HEK293 (cell line): ENCODE measurements at regions not wholly inside any gene's neighbourhood (a gene's known extent, or its start where the extent isn't known, plus 50 kb on each side); places are given as distances from the start of the nearest gene placed in this dataset.

Experiments used
- CTCF ChIA-PET: fragments of 350-600 bp; formaldehyde crosslinking; extraction: SDS; loops from one replicate; lab custom pipeline; 2021; ENCODE audit warnings: antibody characterized with exemption; lab: Yijun Ruan, JAX
- POLR2A ChIA-PET: fragments of 300-600 bp; formaldehyde crosslinking; extraction: SDS; loops from one replicate; lab custom pipeline; 2020; ENCODE audit warnings: antibody characterized with exemption, inconsistent platforms; lab: Yijun Ruan, JAX
- H3K27ac ChIP-seq: fragments of 200-500 bp; sonication (Bioruptor generic); 2 replicates; pipeline ENCODE4 v1.5.1; 2014; ENCODE audit warnings: low read depth, low read length, control low read depth, inconsistent platforms; ENCODE audit errors: extremely low read depth
- H3K36me3 ChIP-seq, 2 experiments: fragments of 200-500 bp in 1 of 2; sonication (Bioruptor generic) in 1 of 2; 1 replicate in 1 of 2; 2 replicates in 1 of 2; pipeline ENCODE4 v1.5.1; 2014 to 2017; ENCODE audit warnings: inconsistent platforms in 2 of 2, low read length in 2 of 2; ENCODE audit not compliant: control insufficient read depth in 2 of 2, insufficient read depth in 1 of 2
- H3K4me1 ChIP-seq: fragments of 200-500 bp; sonication (Bioruptor generic); 2 replicates; pipeline ENCODE4 v1.5.1; 2014; ENCODE audit warnings: mild to moderate bottlenecking, low read length, inconsistent platforms; ENCODE audit not compliant: control insufficient read depth, insufficient read depth
- H3K4me3 ChIP-seq: 2 replicates; pipeline ENCODE4 v1.5.1; 2011; ENCODE audit warnings: low read depth, mild to moderate bottlenecking, control low read depth, low read length, moderate library complexity
- H3K9me3 ChIP-seq: fragments of 200-500 bp; sonication (Bioruptor generic); 2 replicates; pipeline ENCODE4 v1.5.1; 2014; ENCODE audit warnings: low read depth, low read length, inconsistent platforms; ENCODE audit not compliant: control insufficient read depth, insufficient read depth
- BCL11A ChIP-seq: fragments of 450-650 bp; formaldehyde crosslinking; IDR thresholded peaks from 2 replicates; pipeline ENCODE4 v1.5.1; 2016; ENCODE audit warnings: low read depth, missing biosample characterization, missing genetic modification characterization
- PRDM6 ChIP-seq: fragments of 450-650 bp; formaldehyde crosslinking; IDR thresholded peaks from 2 replicates; pipeline ENCODE4 v1.5.1; 2017; ENCODE audit warnings: missing biosample characterization, missing genetic modification characterization
- SALL2 ChIP-seq: fragments of 450-650 bp; formaldehyde crosslinking; IDR thresholded peaks from 2 replicates; pipeline ENCODE4 v1.5.0; 2017; ENCODE audit warnings: missing biosample characterization, mild to moderate bottlenecking, missing genetic modification characterization, borderline replicate concordance
- TCF7L2 ChIP-seq: IDR thresholded peaks from 2 replicates; pipeline ENCODE4 v1.6.1; 2011; ENCODE audit warnings: low read depth, mild to moderate bottlenecking, inconsistent platforms, low read length, moderate library complexity, borderline replicate concordance
- WT1 ChIP-seq: fragments of 450-650 bp; formaldehyde crosslinking; IDR thresholded peaks from 2 replicates; pipeline ENCODE4 v1.5.1; 2016; ENCODE audit warnings: missing biosample characterization, missing genetic modification characterization
- ZBTB26 ChIP-seq: fragments of 450-650 bp; formaldehyde crosslinking; optimal IDR thresholded peaks from 2 replicates; pipeline ENCODE3; 2016; ENCODE audit warnings: missing biosample characterization, mild to moderate bottlenecking, missing genetic modification characterization
- ZFP69B ChIP-seq: fragments of 450-650 bp; formaldehyde crosslinking; IDR thresholded peaks from 2 replicates; pipeline ENCODE4 v1.5.1; 2016; ENCODE audit warnings: missing biosample characterization, missing genetic modification characterization
- ZNF10 ChIP-seq: fragments of 450-650 bp; formaldehyde crosslinking; IDR thresholded peaks from 2 replicates; pipeline ENCODE4 v1.5.1; 2017; ENCODE audit warnings: missing biosample characterization, missing genetic modification characterization
- ZNF148 ChIP-seq: fragments of 450-650 bp; formaldehyde crosslinking; IDR thresholded peaks from 2 replicates; pipeline ENCODE4 v1.5.0; 2017; ENCODE audit warnings: missing biosample characterization, missing genetic modification characterization, borderline replicate concordance
- ZNF184 ChIP-seq: fragments of 450-650 bp; IDR thresholded peaks from 2 replicates; pipeline ENCODE4 v1.5.1; 2018; ENCODE audit warnings: missing biosample characterization, mild to moderate bottlenecking, missing genetic modification characterization
- ZNF214 ChIP-seq: fragments of 450-650 bp; formaldehyde crosslinking; IDR thresholded peaks from 2 replicates; pipeline ENCODE4 v1.5.1; 2017; ENCODE audit warnings: missing biosample characterization, mild to moderate bottlenecking, missing genetic modification characterization, borderline replicate concordance
- ZNF24 ChIP-seq: fragments of 450-650 bp; formaldehyde crosslinking; IDR thresholded peaks from 2 replicates; pipeline ENCODE4 v1.5.1; 2016; ENCODE audit warnings: missing biosample characterization, missing genetic modification characterization
- ZNF302 ChIP-seq: fragments of 450-650 bp; formaldehyde crosslinking; IDR thresholded peaks from 2 replicates; pipeline ENCODE4 v1.5.1; 2016; ENCODE audit warnings: missing biosample characterization, missing genetic modification characterization, low read depth
- ZNF426 ChIP-seq: fragments of 450-650 bp; formaldehyde crosslinking; IDR thresholded peaks from 2 replicates; pipeline ENCODE4 v1.5.1; 2017; ENCODE audit warnings: missing biosample characterization, missing genetic modification characterization, mild to moderate bottlenecking, inconsistent platforms, moderate library complexity
- ZNF510 ChIP-seq: fragments of 450-650 bp; formaldehyde crosslinking; IDR thresholded peaks from 2 replicates; pipeline ENCODE4 v1.5.1; 2018; ENCODE audit warnings: mild to moderate bottlenecking, missing genetic modification characterization, missing biosample characterization; ENCODE audit not compliant: insufficient replicate concordance
- ZNF529 ChIP-seq: fragments of 450-650 bp; formaldehyde crosslinking; IDR thresholded peaks from 2 replicates; pipeline ENCODE4 v1.5.1; 2017; ENCODE audit warnings: missing genetic modification characterization, missing biosample characterization; ENCODE audit not compliant: insufficient replicate concordance
- ZNF530 ChIP-seq: fragments of 450-650 bp; formaldehyde crosslinking; IDR thresholded peaks from 2 replicates; pipeline ENCODE4 v1.5.1; 2016; ENCODE audit warnings: low read depth, missing biosample characterization, missing genetic modification characterization
- ZNF585B ChIP-seq: fragments of 450-650 bp; formaldehyde crosslinking; IDR thresholded peaks from 2 replicates; pipeline ENCODE4 v1.5.1; 2016; ENCODE audit warnings: missing biosample characterization, missing genetic modification characterization
- ZNF621 ChIP-seq: fragments of 450-650 bp; formaldehyde crosslinking; IDR thresholded peaks from 2 replicates; pipeline ENCODE4 v1.5.1; 2017; ENCODE audit warnings: missing biosample characterization, missing genetic modification characterization
- ZNF639 ChIP-seq: fragments of 450-650 bp; formaldehyde crosslinking; IDR thresholded peaks from 2 replicates; pipeline ENCODE4 v1.5.1; 2016; ENCODE audit warnings: missing biosample characterization, missing genetic modification characterization
- ZNF658 ChIP-seq: fragments of 450-650 bp; formaldehyde crosslinking; IDR thresholded peaks from 2 replicates; pipeline ENCODE4; 2016; ENCODE audit warnings: missing biosample characterization, missing genetic modification characterization
- ZNF792 ChIP-seq: fragments of 450-650 bp; formaldehyde crosslinking; IDR thresholded peaks from 2 replicates; pipeline ENCODE4 v1.5.1; 2016; ENCODE audit warnings: missing biosample characterization, missing genetic modification characterization
- ZSCAN4 ChIP-seq: fragments of 450-650 bp; formaldehyde crosslinking; IDR thresholded peaks from 2 replicates; pipeline ENCODE4 v1.5.1; 2017; ENCODE audit warnings: missing biosample characterization, missing genetic modification characterization

GRCh38 chr15:45795440-45796069 is 160.7 kb downstream of the SQOR start (continued):
- TF ChIP-seq ZNF792 (no peak), ZNF639 (tag by site-specific recombination) (no peak), ZNF10 (tag by site-specific recombination) (no peak), ZNF302 (no peak), ZFP69B (tag by site-specific recombination) (no peak), ZNF24 (tag by site-specific recombination) (no peak), ZNF510 (tag by site-specific recombination) (no peak), ZNF530 (tag by site-specific recombination) (no peak), ZNF426 (tag by site-specific recombination) (no peak), ZNF585B (tag by site-specific recombination) (no peak), WT1 (tag by site-specific recombination) (no peak), ZNF214 (tag by site-specific recombination) (no peak), BCL11A (tag by site-specific recombination) (no peak), ZBTB26 (tag by site-specific recombination) (no peak)
- TF ChIP-seq, all 188 proteins: peak for 3

GRCh38 chr15:45796433-45796832 is 161.6 kb downstream of the SQOR start:
- Histone ChIP-seq H3K4me3 (no peak overlapping the region), H3K4me1 (no peaks in the 10 kb centered on the region), H3K9me3 (no peaks in the 10 kb centered on the region), H3K27ac (no peak overlapping the region), H3K36me3 (no peaks in the 10 kb centered on the region)
- POLR2A ChIA-PET, result no interaction called here
- CTCF ChIA-PET, result interaction anchor here (0.6 to 2.7 kb wide), 9 partner anchors 9 to 504 kb away, joined by 3 to 17 read pairs (median 4); no protein-coding TSS in a partner anchor
- no peak for TF ChIP-seq WT1 (tag by site-specific recombination)
- TF ChIP-seq ZNF658, result no peak

GRCh38 chr15:45799508-45799907 is 164.7 kb downstream of the SQOR start:
- no peak overlapping the region for H3K27ac ChIP-seq
- H3K4me3 ChIP-seq, result no peak overlapping the region
- ChIA-PET CTCF (no interaction called here), POLR2A (no interaction called here)
- H3K4me1 ChIP-seq, result no peaks in the 10 kb centered on the region
- H3K36me3 ChIP-seq, result no peaks in the 10 kb centered on the region
- H3K9me3 ChIP-seq, result no peaks in the 10 kb centered on the region
- no peak for TF ChIP-seq ZNF792
- no peak for TF ChIP-seq ZNF148 (tag by site-specific recombination)
- TF ChIP-seq TCF7L2, result no peak
- no peak for TF ChIP-seq ZNF529 (tag by site-specific recombination)
- TF ChIP-seq SALL2 (tag by site-specific recombination), result no peak
- no peak for TF ChIP-seq ZNF621
- no peak for TF ChIP-seq ZNF184 (tag by site-specific recombination)
- TF ChIP-seq PRDM6 (tag by site-specific recombination), result no peak
- no peak for TF ChIP-seq ZSCAN4 (tag by site-specific recombination)
- TF ChIP-seq, all 188 proteins: peak for 0
